ENCODE measurements at regions not wholly inside any gene's neighbourhood (a gene's known extent, or its start where the extent isn't known, plus 50 kb on each side); places are given as distances from the start of the nearest gene placed in this dataset.

- ChIA-PET POLR2A (no interaction called here), CTCF (no interaction called here)
- DNase-seq (ENCODE audit: extremely low spot score), result no peak
- no peak for TF ChIP-seq TARDBP (IDR thresholded peaks at IDR 0.05)
- TF ChIP-seq FOXM1 (IDR thresholded peaks at IDR 0.05; ENCODE audit: borderline replicate concordance), result no peak
- no peak for TF ChIP-seq HDGF (IDR thresholded peaks at IDR 0.05; ENCODE audit: borderline replicate concordance)
- no peak for TF ChIP-seq SUZ12 (IDR thresholded peaks at IDR 0.05)
- no peak for TF ChIP-seq NFRKB (IDR thresholded peaks at IDR 0.05)
- no peak for TF ChIP-seq BHLHE40 (IDR thresholded peaks at IDR 0.05; ENCODE audit: borderline replicate concordance)
- no peak for TF ChIP-seq CTBP1 (IDR thresholded peaks at IDR 0.05; ENCODE audit: borderline replicate concordance)
- TF ChIP-seq LEF1 (IDR thresholded peaks at IDR 0.05; ENCODE audit: borderline replicate concordance), result no peak
- TF ChIP-seq FOXA1 (IDR thresholded peaks at IDR 0.05), result no peak
- TF ChIP-seq ZNF384 (IDR thresholded peaks at IDR 0.05), result no peak
- no peak for TF ChIP-seq L3MBTL2 (conservative IDR thresholded peaks at IDR 0.05)
- TF ChIP-seq SP1 (IDR thresholded peaks at IDR 0.05), result no peak
- TF ChIP-seq PKNOX1 (IDR thresholded peaks at IDR 0.05), result no peak
- TF ChIP-seq ARNT (IDR thresholded peaks at IDR 0.05), result no peak
- no peak for TF ChIP-seq ELF4 (IDR thresholded peaks at IDR 0.05)
- TF ChIP-seq FOXK2 (IDR thresholded peaks at IDR 0.05), result no peak
These were observed 113.1 kb upstream of the GDF10 start for GRCh38 chr10:47186941-47187340.

- CTCF ChIA-PET, result no interaction called here
- POLR2A ChIA-PET, result no interaction called here
- no peak for TF ChIP-seq TARDBP (IDR thresholded peaks at IDR 0.05)
- no peak for TF ChIP-seq L3MBTL2 (conservative IDR thresholded peaks at IDR 0.05)
- no peak for TF ChIP-seq BHLHE40 (IDR thresholded peaks at IDR 0.05; ENCODE audit: borderline replicate concordance)
- no peak for TF ChIP-seq ELF4 (IDR thresholded peaks at IDR 0.05)
- TF ChIP-seq NFRKB (IDR thresholded peaks at IDR 0.05), result no peak
- no peak for TF ChIP-seq HDGF (IDR thresholded peaks at IDR 0.05; ENCODE audit: borderline replicate concordance)
- TF ChIP-seq FOXA1 (IDR thresholded peaks at IDR 0.05), result no peak
- TF ChIP-seq FOXM1 (IDR thresholded peaks at IDR 0.05; ENCODE audit: borderline replicate concordance), result no peak
- TF ChIP-seq LEF1 (IDR thresholded peaks at IDR 0.05; ENCODE audit: borderline replicate concordance), result no peak
- TF ChIP-seq SUZ12 (IDR thresholded peaks at IDR 0.05), result no peak
- no peak for TF ChIP-seq ARNT (IDR thresholded peaks at IDR 0.05)
- TF ChIP-seq PKNOX1 (IDR thresholded peaks at IDR 0.05), result no peak
- no peak for TF ChIP-seq CTBP1 (IDR thresholded peaks at IDR 0.05; ENCODE audit: borderline replicate concordance)
- no peak for TF ChIP-seq SP1 (IDR thresholded peaks at IDR 0.05)
- no peak for TF ChIP-seq FOXK2 (IDR thresholded peaks at IDR 0.05)
- TF ChIP-seq ZNF384 (IDR thresholded peaks at IDR 0.05), result no peak
- no peak for DNase-seq (ENCODE audit: extremely low spot score)
These were observed 112.4 kb upstream of the GDF10 start for GRCh38 chr10:47187592-47187991.

- DNase-seq (ENCODE audit: extremely low spot score), result no peak
- ChIA-PET CTCF (no interaction called here), POLR2A (no interaction called here)
- TF ChIP-seq PKNOX1 (IDR thresholded peaks at IDR 0.05), result no peak
- no peak for TF ChIP-seq HDGF (IDR thresholded peaks at IDR 0.05; ENCODE audit: borderline replicate concordance)
- no peak for TF ChIP-seq L3MBTL2 (conservative IDR thresholded peaks at IDR 0.05)
- no peak for TF ChIP-seq FOXK2 (IDR thresholded peaks at IDR 0.05)
- no peak for TF ChIP-seq CTBP1 (IDR thresholded peaks at IDR 0.05; ENCODE audit: borderline replicate concordance)
- no peak for TF ChIP-seq FOXA1 (IDR thresholded peaks at IDR 0.05)
- no peak for TF ChIP-seq SP1 (IDR thresholded peaks at IDR 0.05)
- no peak for TF ChIP-seq ELF4 (IDR thresholded peaks at IDR 0.05)
- no peak for TF ChIP-seq TARDBP (IDR thresholded peaks at IDR 0.05)
- TF ChIP-seq FOXM1 (IDR thresholded peaks at IDR 0.05; ENCODE audit: borderline replicate concordance), result no peak
- TF ChIP-seq SUZ12 (IDR thresholded peaks at IDR 0.05), result no peak
- TF ChIP-seq NFRKB (IDR thresholded peaks at IDR 0.05), result no peak
- no peak for TF ChIP-seq ZNF384 (IDR thresholded peaks at IDR 0.05)
- TF ChIP-seq BHLHE40 (IDR thresholded peaks at IDR 0.05; ENCODE audit: borderline replicate concordance), result no peak
- TF ChIP-seq LEF1 (IDR thresholded peaks at IDR 0.05; ENCODE audit: borderline replicate concordance), result no peak
These were observed 111.8 kb upstream of the GDF10 start for GRCh38 chr10:47188156-47188555.

- ChIA-PET POLR2A (no interaction called here), CTCF (no interaction called here)
- no peak for TF ChIP-seq L3MBTL2 (conservative IDR thresholded peaks at IDR 0.05)
- TF ChIP-seq PKNOX1 (IDR thresholded peaks at IDR 0.05), result no peak
- TF ChIP-seq ELF4 (IDR thresholded peaks at IDR 0.05), result no peak
- no peak for TF ChIP-seq NFRKB (IDR thresholded peaks at IDR 0.05)
- no peak for TF ChIP-seq TARDBP (IDR thresholded peaks at IDR 0.05)
- no peak for TF ChIP-seq FOXK2 (IDR thresholded peaks at IDR 0.05)
- no peak for DNase-seq (ENCODE audit: extremely low spot score)
These were observed 110.2 kb upstream of the GDF10 start for GRCh38 chr10:47189802-47190201.

GRCh38 chr10:47190301-47190700 lies 109.7 kb upstream of the GDF10 start:
- POLR2A ChIA-PET, result no interaction called here
- no peak for DNase-seq (ENCODE audit: extremely low spot score)
- CTCF ChIA-PET, result interaction anchor here (0.6 kb wide), 1 partner anchor 11 kb away, joined by 5 read pairs; no protein-coding TSS in a partner anchor
- TF ChIP-seq FOXK2 (IDR thresholded peaks at IDR 0.05), result no peak
- no peak for TF ChIP-seq LEF1 (IDR thresholded peaks at IDR 0.05; ENCODE audit: borderline replicate concordance)
- no peak for TF ChIP-seq ZNF384 (IDR thresholded peaks at IDR 0.05)
- TF ChIP-seq SUZ12 (IDR thresholded peaks at IDR 0.05), result no peak
- no peak for TF ChIP-seq ARNT (IDR thresholded peaks at IDR 0.05)
- TF ChIP-seq HDGF (IDR thresholded peaks at IDR 0.05; ENCODE audit: borderline replicate concordance), result no peak
- no peak for TF ChIP-seq BHLHE40 (IDR thresholded peaks at IDR 0.05; ENCODE audit: borderline replicate concordance)
- no peak for TF ChIP-seq SP1 (IDR thresholded peaks at IDR 0.05)
- no peak for TF ChIP-seq ELF4 (IDR thresholded peaks at IDR 0.05)
- TF ChIP-seq TARDBP (IDR thresholded peaks at IDR 0.05), result no peak
- no peak for TF ChIP-seq NFRKB (IDR thresholded peaks at IDR 0.05)
- no peak for TF ChIP-seq FOXM1 (IDR thresholded peaks at IDR 0.05; ENCODE audit: borderline replicate concordance)
- TF ChIP-seq L3MBTL2 (conservative IDR thresholded peaks at IDR 0.05), result no peak
- TF ChIP-seq FOXA1 (IDR thresholded peaks at IDR 0.05), result no peak
- TF ChIP-seq PKNOX1 (IDR thresholded peaks at IDR 0.05), result no peak
- no peak for TF ChIP-seq CTBP1 (IDR thresholded peaks at IDR 0.05; ENCODE audit: borderline replicate concordance)

All from HEK293T (cell line).